GM19328 (cell line): ENCODE measurements at regions not wholly inside any gene's neighbourhood (a gene's known extent, or its start where the extent isn't known, plus 50 kb on each side); places are given as distances from the start of the nearest gene placed in this dataset.

Source experiments
- ATAC-seq: cut with Tn5 transposase; IDR thresholded peaks from one replicate; pipeline ENCODE4 v1.9.1; 2021; ENCODE audit warnings: mild to moderate bottlenecking, moderate library complexity; ENCODE audit not compliant: unreplicated experiment

DNA sequence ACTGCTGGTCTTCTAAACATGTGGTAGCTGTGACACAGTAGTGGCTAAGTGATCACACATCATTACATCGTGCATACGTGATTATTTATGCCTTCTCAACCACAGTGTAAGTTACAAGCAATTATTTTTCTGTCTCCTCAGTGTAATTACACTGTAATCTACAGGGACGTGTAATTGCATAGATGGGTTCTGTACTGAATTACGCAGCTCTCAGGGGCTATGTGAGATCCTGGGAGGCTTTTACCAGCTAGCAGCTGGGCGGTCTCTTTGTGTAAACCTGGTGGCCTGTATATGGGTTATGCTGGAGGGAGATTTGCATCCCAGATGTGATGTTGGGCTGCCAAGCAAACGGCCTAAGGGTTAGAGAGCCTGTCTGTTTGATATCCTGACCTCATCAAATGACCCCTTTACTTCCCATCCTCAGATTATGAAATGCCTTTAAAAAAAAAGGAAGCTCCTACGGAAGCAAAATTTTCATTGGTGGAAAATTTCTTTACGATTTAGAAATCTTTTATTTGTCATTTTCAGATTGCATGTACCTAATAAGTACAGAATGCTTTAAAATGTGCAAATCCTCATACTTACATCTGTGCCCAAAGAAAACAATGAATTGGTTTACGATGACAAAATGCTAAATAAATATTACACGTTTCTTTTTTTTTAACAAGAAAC lies 402.8 kb upstream of the JAG1 start:
- no peak for ATAC-seq

DNA sequence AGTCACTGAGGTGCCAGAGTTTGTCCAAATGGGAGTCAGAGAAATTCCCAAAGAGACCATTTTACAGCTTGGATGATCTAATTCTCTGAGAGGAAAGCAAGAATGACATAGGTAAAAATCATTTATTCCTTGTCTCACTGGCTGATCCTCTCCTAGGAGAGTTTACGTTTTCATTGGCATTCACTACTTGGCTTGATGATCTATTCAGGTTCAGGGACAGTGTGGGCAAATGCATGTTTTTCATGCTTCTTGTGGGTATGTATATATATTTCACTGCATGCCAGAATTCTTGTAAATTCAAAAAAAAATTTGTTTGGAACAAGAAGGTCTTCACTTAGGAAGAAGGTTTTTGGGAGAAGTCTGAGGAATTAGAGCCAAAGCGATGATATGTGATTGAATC lies 403.4 kb upstream of the JAG1 start:
- no peak for ATAC-seq

DNA sequence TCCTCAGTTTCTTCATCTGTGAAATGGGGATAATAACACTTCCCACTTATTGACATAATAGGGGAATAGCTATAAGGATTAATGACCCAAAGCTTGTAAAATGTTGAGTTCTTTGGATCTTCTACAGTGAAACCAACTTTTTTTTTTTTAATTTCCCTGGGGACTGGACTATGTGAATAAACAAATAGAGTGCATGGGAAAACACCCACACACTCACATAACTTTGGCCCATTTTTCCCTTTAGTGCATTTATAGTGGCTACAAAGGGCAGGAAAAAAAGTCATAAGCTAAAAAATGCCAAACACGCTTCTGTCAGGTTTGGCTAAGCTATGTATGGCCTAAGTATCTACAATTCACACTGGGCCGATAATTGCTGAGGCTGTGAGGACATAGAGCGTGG lies 406.2 kb upstream of the JAG1 start:
- no peak for ATAC-seq

GRCh38 chr20:11080781-11081377 lies 407.1 kb upstream of the JAG1 start:
- no peak for ATAC-seq

DNA sequence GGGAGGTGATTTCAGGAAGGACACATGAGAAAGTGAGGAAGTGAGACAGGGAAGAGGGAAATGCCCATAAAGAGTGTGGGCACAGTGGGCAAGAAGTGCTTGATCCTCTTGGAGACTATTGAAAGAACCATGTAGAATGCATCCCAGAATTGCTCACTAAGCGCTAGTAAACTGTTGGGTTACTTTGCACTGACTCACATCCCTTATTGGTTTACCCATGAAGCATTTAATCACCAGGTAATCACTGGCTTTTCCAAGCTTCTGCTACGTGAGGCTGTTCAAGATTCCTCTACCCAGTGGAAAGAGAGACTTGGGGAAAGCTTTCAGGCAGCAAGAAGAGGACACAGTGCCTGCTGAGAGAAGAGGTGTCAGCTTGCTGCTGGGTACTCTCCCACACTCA lies 410.0 kb upstream of the JAG1 start:
- ATAC-seq: no peak

DNA sequence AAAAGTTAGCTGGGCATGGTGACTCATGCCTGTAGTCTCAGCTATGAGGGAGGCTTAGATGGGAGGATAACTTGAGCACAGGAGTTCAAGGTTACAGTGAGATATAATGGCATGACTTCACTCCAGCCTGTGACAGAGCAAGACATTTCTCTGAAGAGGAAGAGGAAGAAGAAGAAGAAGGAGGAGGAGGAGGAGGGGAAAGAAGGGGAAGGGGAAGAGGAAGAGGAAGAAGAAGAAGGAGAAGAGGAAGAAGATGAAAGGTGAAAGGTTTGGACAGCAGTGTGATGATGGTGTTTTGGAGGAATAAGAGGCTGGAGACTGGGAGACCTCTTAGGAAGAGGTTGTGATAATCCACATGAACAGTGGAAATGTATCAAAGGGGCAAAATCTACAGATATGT lies 410.7 kb upstream of the JAG1 start:
- ATAC-seq: no peak

- ATAC-seq: no peak
Measured at GRCh38 chr20:11086970-11087369, 413.2 kb upstream of the JAG1 start.

DNA sequence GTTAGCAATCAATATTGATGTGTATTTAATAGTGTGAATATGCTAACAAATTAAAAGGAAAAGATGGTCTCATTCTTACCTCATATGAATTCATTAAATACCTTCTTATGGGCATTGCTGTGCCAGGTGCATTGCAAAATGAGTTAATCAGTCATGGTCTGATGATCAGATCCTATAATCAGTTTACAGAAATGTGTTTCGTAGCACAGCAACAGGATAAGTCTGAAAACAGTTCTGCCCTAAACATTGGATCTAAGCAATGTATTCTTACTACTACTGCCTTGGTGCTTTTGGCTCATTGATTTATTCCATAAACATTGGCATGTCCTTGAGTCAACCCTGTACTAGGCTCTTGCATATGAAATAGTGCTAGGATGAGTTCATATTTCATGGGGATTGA lies 417.0 kb upstream of the JAG1 start:
- no peak for ATAC-seq

- no peak for ATAC-seq
Measured at GRCh38 chr20:11091511-11091910, 417.7 kb upstream of the JAG1 start.

DNA sequence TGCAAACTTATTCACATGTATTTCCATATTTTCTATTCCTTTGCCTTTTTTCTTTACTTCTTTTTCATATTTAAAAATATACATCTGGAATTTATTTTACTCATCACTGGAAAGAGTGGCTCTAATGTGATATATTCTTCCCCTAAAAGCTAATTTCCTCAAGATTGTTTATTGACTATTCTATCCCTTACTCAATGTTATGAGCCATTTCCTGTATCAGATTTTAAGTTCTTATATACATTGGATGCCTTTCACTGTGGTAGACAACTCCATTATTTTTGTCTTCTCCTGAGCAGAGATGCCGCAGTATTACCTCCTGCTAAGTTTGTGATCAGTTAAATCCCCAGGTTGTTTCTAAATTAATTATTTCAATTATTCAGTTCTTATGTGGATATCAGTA lies 418.4 kb upstream of the JAG1 start:
- ATAC-seq: no peak

- ATAC-seq: no peak
Measured at GRCh38 chr20:11094196-11094595, 420.4 kb upstream of the JAG1 start.

DNA sequence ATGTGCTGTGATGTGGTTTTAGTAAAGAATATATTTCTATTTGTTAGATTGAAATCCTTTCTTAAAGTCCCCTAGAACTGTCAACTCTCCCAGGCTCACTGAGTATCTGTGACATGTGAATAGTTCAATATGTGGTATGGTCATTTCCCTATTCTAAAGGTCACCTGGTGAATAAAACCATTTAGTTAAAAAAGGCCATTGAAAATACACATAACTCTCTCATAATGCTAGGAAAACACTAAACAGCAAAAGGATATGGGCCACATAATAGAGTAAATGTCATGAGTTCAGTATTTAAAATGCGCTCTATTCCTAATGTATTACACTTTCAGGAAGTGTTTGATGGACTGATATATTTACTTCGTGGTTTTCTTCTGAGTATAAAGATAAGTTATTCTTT lies 420.9 kb upstream of the JAG1 start:
- no peak for ATAC-seq

- ATAC-seq: no peak
Measured at GRCh38 chr20:11098888-11099287, 425.1 kb upstream of the JAG1 start.

DNA sequence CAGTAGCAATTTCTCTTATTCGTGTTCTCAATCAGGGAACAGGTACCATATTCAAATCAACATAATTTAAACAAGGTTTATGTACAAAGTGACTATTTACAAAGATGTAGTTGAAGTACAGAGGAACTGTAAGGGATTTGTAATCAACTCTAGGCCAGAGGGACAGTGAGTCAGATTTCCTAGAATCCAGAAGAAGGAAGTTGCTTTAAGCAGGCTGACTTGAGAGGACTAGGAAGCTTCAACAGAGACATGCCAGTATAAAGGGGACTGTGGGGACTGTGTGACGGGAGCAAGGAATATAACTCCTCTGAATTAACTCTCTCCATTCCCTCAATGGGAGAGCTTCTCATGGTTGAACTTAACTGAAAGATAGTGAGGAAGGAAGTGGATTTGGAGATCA lies 427.4 kb upstream of the JAG1 start:
- no peak for ATAC-seq

DNA sequence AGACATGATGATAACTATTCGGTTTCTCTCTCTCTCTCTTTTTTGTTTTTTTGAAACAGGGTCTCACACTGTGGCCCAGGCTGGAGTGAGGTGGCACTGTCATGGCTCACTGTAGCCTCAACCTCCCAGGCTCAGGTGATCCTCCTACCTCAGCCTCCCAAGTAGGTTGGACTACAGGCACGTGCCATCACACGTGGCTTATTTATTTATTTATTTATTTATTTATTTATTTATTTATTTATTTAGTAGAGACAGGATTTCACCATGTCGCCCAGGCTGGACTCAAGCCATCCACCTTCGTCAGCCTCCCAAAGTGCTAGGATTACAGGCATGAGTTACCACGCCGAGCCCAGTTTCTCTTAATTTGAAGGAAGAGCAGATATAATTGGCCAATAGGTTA lies 427.9 kb upstream of the JAG1 start:
- no peak for ATAC-seq

GRCh38 chr20:11103866-11104265 lies 430.1 kb upstream of the JAG1 start:
- ATAC-seq: no peak

- no peak for ATAC-seq
Measured at GRCh38 chr20:11108102-11108810, 434.5 kb upstream of the JAG1 start.

GRCh38 chr20:11110535-11110934 lies 436.7 kb upstream of the JAG1 start:
- no peak for ATAC-seq

- no peak for ATAC-seq
Measured at GRCh38 chr20:11111191-11111590, 437.4 kb upstream of the JAG1 start.

- ATAC-seq: no peak
Measured at GRCh38 chr20:11112832-11113231, 439.0 kb upstream of the JAG1 start.

GRCh38 chr20:11114382-11114781 lies 440.6 kb upstream of the JAG1 start:
- ATAC-seq: no peak

DNA sequence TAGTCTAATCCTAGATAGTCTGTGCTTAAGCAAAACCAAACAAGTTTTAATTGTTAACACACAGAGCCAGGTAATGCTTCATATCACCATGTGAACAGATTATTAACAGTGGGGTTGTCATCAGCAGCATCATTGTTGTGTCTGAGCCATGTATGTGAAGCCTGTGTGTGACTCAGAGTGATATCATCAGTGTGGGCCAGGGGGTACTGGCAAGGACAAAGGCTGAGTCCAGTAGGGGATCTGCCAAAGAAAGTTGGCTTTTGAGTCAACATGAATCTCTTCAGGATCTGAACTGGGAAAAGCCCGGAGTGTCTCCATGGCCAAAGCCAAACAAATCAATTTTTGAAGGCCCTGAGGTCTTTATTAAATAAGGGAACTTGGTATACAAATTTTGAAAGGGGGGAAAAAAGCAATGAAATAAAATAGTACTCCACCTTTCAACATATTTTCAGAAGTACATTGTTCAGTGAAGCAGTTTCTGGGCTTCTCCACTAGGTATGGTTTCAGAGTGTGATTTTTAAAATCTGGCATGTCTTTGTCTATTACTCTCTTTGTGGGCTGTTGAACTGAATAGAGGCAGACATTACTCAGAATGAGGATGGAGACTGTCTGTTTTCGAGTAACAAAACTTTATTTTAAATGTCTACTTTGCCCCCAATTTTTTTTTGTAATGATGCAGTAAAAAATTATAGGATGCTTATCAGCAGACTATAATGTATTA lies 444.2 kb upstream of the JAG1 start:
- ATAC-seq: no peak
